Thyroid gland (tissue), 4 donors: ENCODE measurements at regions not wholly inside any gene's neighbourhood (a gene's known extent, or its start where the extent isn't known, plus 50 kb on each side); places are given as distances from the start of the nearest gene placed in this dataset.

Experiments used
- CTCF ChIP-seq, 6 experiments: fragments of 200-600 bp in 3 of 6; fragments of 450-650 bp in 3 of 6; sonication (generic) in 3 of 6; IDR thresholded peaks; one replicate each; pipeline ENCODE4 v1.5.1; 2016 to 2019; ENCODE audit warnings: antibody characterized with exemption in 6 of 6, mild to moderate bottlenecking in 2 of 6, inconsistent platforms in 1 of 6, moderate library complexity in 1 of 6
- POLR2A ChIP-seq, 2 donors: fragments of 450-650 bp; IDR thresholded peaks; one replicate each; pipeline ENCODE4 v1.6.1; 2017; ENCODE audit warnings: antibody characterized with exemption in 2 of 2, mild to moderate bottlenecking in 2 of 2, moderate library complexity in 1 of 2

GRCh38 chr15:85879334-85880163, 84.8 kb upstream of the KLHL25 start:
- TF ChIP-seq CTCF (IDR thresholded peaks at IDR 0.05) (no peak), POLR2A (IDR thresholded peaks at IDR 0.05) (no peak)
